ENCODE measurements at regions not wholly inside any gene's neighbourhood (a gene's known extent, or its start where the extent isn't known, plus 50 kb on each side); places are given as distances from the start of the nearest gene placed in this dataset.

GRCh38 chrX:46383006-46383405 lies 162.2 kb downstream of the ZNF674 start:
- TF ChIP-seq CTCF (IDR thresholded peaks at IDR 0.05), result no peak
- TF ChIP-seq POLR2A (IDR thresholded peaks at IDR 0.05), result no peak

All from thyroid gland (tissue), 4 donors.